Spinal cord (tissue), 9 donors: ENCODE measurements at regions not wholly inside any gene's neighbourhood (a gene's known extent, or its start where the extent isn't known, plus 50 kb on each side); places are given as distances from the start of the nearest gene placed in this dataset.
A peak's percentile ranks its signal among the peaks of the same experiment; 100 is the strongest.
"Not testable (repeated sequence)": the region's sequence is repeated elsewhere in the genome, so short reads cannot be mapped to it uniquely, and the experiment has no call there.

Experiments
- DNase-seq, 6 donors: peaks; one replicate each; pipeline versions ENCODE4 v3.0.0 to v3.0.0-alpha.2; 2013 to 2015; ENCODE audit warnings: low spot score in 6 of 6, low read depth in 4 of 6
- H3K27ac ChIP-seq: one replicate; pipeline ENCODE4 v1.5.1; 2013; ENCODE audit warnings: low read depth, low read length, control low read depth
- H3K27me3 ChIP-seq: one replicate; pipeline ENCODE4 v1.6.1; 2013; ENCODE audit warnings: low read length; ENCODE audit not compliant: control insufficient read depth, insufficient read depth
- H3K36me3 ChIP-seq: one replicate; pipeline ENCODE4 v1.6.1; 2013; ENCODE audit warnings: low read length; ENCODE audit not compliant: control insufficient read depth, insufficient read depth
- H3K4me1 ChIP-seq: one replicate; pipeline ENCODE4 v1.6.1; 2013; ENCODE audit warnings: low read length; ENCODE audit not compliant: control insufficient read depth, insufficient read depth
- H3K4me3 ChIP-seq: one replicate; pipeline ENCODE4 v1.5.1; 2013; ENCODE audit warnings: low read depth, low read length, control low read depth
- H3K9me3 ChIP-seq: one replicate; pipeline ENCODE4 v1.6.1; 2013; ENCODE audit warnings: low read length; ENCODE audit not compliant: control insufficient read depth, insufficient read depth
- WGBS: methylation state at CpG from one replicate; pipeline ENCODE4 v1.1.5; 2013; ENCODE audit warnings: missing lambda C conversion rate; ENCODE audit not compliant: insufficient coverage; 5-methylcytosine and 5-hydroxymethylcytosine counted together
- donor health status: healthy.

DNA sequence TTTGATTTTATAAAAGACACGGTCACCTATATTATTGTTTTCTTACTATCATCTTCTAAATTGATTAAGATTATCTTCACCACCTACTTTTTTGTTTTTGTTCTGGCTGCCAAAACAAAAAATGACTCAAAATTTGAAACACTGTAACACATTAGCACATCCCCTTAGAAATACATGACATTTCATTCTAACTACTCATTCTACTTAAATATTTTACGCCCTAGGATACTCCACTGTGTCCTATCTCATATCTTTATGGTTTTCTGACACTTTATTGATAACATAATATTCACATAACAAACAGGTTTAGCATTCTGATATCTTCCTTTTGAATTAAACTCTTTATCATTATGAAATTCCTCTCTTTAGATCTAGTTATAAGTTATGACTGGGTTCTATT, 656.2 kb downstream of the GBE1 start:
- H3K36me3 ChIP-seq = no peaks in the 10 kb centered on the region
- DNase-seq = no peak
- H3K9me3 ChIP-seq = no peaks in the 10 kb centered on the region
- H3K4me3 ChIP-seq = no peak overlapping the region
- H3K27ac ChIP-seq = no peak overlapping the region
- H3K27me3 ChIP-seq = no peaks in the 10 kb centered on the region
- 100% methylated on average over 1 of the region's 2 CpGs for WGBS
- H3K4me1 ChIP-seq = no peaks in the 10 kb centered on the region

DNA sequence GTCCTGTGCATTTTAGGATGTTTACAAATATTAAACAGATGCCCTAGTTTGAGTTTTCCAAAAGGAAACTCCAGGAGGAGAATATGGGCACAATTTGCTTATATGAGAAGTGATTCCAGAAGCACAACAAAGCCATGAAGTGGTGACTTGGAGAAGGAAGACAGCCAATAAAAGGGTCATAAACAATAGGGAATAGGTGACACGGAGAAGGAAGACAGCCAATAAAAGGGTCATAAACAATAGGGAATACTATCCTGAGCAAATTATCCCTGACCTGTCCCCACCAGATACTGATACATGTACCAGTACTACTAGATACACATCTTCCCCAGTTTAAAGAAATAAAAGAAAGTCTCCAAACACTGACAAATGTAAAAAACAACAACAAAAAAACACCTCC, 663.6 kb downstream of the GBE1 start:
- DNase-seq = no peak
- no peaks in the 10 kb centered on the region for H3K9me3 ChIP-seq
- H3K4me1 ChIP-seq = no peaks in the 10 kb centered on the region
- H3K27ac ChIP-seq = no peak overlapping the region
- no peaks in the 10 kb centered on the region for H3K36me3 ChIP-seq
- WGBS = 60% methylated on average over 1 of the region's 1 CpG
- H3K27me3 ChIP-seq = no peaks in the 10 kb centered on the region
- no peak overlapping the region for H3K4me3 ChIP-seq

DNA sequence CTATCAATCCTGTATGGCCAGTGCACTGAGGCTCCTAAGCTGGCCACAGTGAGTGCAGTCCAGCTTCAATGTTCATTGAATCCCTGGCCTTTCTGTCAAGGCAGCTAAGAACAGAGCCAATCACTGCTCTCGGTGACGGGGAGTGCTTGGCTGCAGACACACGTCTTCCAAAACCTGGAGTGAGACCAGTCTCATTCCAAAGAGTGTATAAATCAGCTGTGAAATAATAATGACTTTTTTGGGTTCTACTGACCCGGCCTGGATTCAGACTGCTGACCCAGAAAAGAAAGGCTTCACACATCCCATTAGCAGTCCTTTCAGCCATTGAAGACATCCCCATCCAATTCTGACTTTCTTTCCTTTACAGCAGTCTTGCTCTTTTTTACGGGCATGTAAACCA, 665.5 kb downstream of the GBE1 start:
- Histone ChIP-seq H3K36me3 (no peaks in the 10 kb centered on the region), H3K27ac (no peak overlapping the region), H3K4me3 (no peak overlapping the region), H3K9me3 (no peaks in the 10 kb centered on the region), H3K27me3 (no peaks in the 10 kb centered on the region), H3K4me1 (no peaks in the 10 kb centered on the region)
- 24% methylated on average over 5 of the region's 5 CpGs for WGBS
- DNase-seq = peak; percentile 23 to 78 (median 48)

DNA sequence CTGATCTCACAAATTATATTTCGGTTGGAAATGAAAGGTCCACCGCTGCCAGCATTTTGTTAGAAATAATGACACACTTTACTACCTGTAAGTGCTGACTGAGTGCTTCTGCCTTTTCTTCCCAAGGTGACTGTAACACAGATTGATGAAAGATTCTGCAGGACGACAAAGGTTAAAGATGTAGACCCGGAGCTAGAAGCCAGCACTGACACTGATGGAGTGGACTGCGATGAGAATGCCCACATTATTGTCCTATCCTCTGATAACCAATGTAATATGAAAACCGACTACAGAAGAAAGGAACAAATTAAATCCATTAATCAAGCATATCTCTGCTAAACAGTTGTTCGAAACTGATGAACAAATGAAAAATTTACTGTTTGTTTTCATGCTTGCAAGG, 666.5 kb downstream of the GBE1 start:
- no peak overlapping the region for H3K27ac ChIP-seq
- H3K9me3 ChIP-seq = no peaks in the 10 kb centered on the region
- DNase-seq = peak in 1 of 6 donors; percentile 72
- H3K36me3 ChIP-seq = no peaks in the 10 kb centered on the region
- H3K27me3 ChIP-seq = no peaks in the 10 kb centered on the region
- H3K4me1 ChIP-seq = no peaks in the 10 kb centered on the region
- no peak overlapping the region for H3K4me3 ChIP-seq
- WGBS = 68% methylated on average over 2 of the region's 7 CpGs

DNA sequence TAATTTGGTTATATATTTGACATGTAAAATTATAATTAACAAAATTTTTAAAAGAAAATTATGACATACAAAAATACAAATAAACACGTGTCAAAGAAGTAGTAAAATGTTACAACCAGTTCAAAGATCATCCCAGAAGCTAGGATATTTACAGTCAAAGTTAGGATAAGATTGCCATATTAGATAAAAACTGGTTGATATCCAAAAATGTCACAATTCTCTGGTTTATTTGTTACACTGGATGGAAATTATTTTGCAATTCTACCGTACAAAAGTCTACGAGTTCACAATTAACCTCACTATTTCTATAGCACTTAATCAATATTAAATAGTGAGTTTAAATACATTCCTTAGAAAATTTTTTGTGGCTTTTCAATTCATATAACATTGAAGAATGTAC, 673.8 kb downstream of the GBE1 start:
- H3K9me3 ChIP-seq = no peaks in the 10 kb centered on the region
- H3K27me3 ChIP-seq = no peaks in the 10 kb centered on the region
- no peaks in the 10 kb centered on the region for H3K4me1 ChIP-seq
- no peak overlapping the region for H3K4me3 ChIP-seq
- DNase-seq = no peak
- WGBS = no CpG with 5 or more reads among the region's 3 CpGs
- H3K27ac ChIP-seq = no peak overlapping the region
- H3K36me3 ChIP-seq = no peaks in the 10 kb centered on the region

DNA sequence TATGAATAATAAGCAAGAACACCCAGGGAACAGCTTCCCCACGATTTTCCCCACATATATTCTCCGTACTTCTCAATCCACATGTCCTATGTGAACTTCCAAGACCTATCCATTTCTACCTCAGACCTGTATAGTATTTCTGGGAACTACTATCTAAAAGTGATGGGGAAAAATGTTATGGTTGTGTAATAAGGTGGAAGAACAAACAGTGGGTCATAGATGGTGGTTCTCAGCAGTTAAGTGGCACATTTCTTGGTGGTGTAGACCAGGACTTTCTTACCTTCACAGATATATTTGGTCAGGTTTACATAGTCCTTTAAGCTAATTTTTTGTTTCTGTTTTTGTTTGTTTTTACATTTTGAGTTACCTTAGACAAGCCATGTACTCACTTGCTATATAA, 675.1 kb downstream of the GBE1 start:
- H3K9me3 ChIP-seq = no peaks in the 10 kb centered on the region
- WGBS = no CpG with 5 or more reads among the region's 2 CpGs
- no peaks in the 10 kb centered on the region for H3K4me1 ChIP-seq
- no peak overlapping the region for H3K27ac ChIP-seq
- no peak overlapping the region for H3K4me3 ChIP-seq
- DNase-seq = no peak
- H3K27me3 ChIP-seq = no peaks in the 10 kb centered on the region
- H3K36me3 ChIP-seq = no peaks in the 10 kb centered on the region

DNA sequence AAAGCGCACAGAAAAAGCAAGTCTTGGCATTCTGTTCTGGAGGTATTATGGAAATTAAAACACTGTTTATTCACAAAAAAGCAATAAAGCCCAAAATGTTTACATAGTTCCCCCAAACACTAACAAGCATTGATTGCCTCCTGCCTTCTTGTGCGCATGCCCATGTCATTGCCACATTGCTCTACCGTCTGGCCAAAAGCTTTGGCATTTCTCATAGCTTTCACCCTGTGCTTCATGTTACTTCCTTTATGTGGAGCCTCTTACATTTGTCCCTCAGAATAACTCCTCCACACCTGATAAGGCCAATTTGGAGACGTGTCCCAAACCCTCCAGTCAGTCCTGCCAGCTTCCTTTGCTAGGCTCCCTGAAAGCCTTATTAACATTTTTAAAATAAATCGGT, 680.8 kb downstream of the GBE1 start:
- WGBS = 86% methylated on average over 3 of the region's 5 CpGs
- H3K4me1 ChIP-seq = no peaks in the 10 kb centered on the region
- no peaks in the 10 kb centered on the region for H3K36me3 ChIP-seq
- no peaks in the 10 kb centered on the region for H3K27me3 ChIP-seq
- H3K9me3 ChIP-seq = no peaks in the 10 kb centered on the region
- no peak overlapping the region for H3K27ac ChIP-seq
- H3K4me3 ChIP-seq = no peak overlapping the region
- DNase-seq = no peak

DNA sequence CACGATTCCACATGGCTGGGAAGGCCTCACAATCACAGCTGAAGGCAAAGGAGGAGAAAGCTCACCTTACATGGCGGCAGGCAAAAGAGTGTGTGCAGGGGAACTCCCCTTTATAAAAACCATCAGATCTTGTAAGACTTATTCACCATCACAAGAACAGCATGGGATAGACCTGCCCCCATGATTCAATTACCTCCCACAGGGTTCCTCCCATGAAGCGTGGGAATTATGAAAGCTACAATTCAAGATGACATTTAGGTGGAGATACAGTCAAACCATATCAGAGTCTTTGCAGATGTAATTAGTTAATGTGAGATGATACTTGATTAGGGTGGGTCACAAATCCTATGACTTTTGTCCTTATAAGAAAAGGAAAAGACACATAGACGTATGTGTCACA, 688.9 kb downstream of the GBE1 start:
- H3K4me3 ChIP-seq = no peak overlapping the region
- 100% methylated on average over 2 of the region's 4 CpGs for WGBS
- no peaks in the 10 kb centered on the region for H3K4me1 ChIP-seq
- no peak for DNase-seq
- no peaks in the 10 kb centered on the region for H3K36me3 ChIP-seq
- H3K27ac ChIP-seq = no peak overlapping the region
- H3K27me3 ChIP-seq = no peaks in the 10 kb centered on the region
- no peaks in the 10 kb centered on the region for H3K9me3 ChIP-seq

DNA sequence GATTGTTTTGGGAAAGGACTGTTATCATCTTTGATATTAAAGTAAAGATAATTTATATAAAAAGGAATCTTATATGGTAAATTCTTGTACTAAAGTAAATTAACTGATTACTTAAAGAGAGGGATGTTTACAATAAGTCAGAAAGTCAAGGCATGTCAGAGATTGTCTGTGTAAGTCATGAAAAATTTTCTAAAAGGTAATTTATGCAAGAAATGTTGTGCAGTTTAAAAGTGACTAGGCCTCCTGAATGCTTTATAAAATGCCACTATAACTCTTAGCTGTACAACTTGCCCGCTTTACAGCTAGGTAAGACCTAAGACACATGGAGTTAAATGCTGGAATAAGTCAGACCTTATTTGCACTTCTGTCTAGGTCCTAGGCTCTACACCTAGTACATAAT, 692.9 kb downstream of the GBE1 start:
- Histone ChIP-seq H3K27ac (no peak overlapping the region), H3K27me3 (no peaks in the 10 kb centered on the region), H3K4me3 (no peak overlapping the region), H3K9me3 (no peaks in the 10 kb centered on the region), H3K36me3 (no peaks in the 10 kb centered on the region), H3K4me1 (no peaks in the 10 kb centered on the region)
- WGBS = no CpG with 5 or more reads among the region's 1 CpG
- no peak for DNase-seq

DNA sequence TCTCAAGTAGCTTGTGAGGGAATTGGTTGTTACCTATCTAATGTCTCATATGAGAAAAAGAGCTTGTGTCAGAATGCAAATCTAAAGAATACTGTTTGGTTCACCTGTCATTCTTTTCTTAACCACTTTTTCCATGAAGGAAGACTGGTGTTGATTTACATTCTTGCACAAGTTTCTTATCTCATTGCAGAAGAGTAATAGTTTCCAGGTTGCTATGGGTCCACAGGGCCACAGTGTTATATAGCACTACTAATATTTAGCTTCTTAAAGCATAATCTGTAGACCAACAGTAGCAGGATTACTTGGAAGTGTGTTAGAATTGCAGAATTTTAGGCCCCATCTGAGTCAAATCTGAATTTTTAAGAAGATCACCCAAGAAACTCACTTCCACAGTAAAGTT, 697.5 kb downstream of the GBE1 start:
- H3K36me3 ChIP-seq = no peaks in the 10 kb centered on the region
- H3K4me1 ChIP-seq = no peaks in the 10 kb centered on the region
- H3K9me3 ChIP-seq = no peaks in the 10 kb centered on the region
- no peak for DNase-seq
- no peak overlapping the region for H3K4me3 ChIP-seq
- H3K27me3 ChIP-seq = no peaks in the 10 kb centered on the region
- H3K27ac ChIP-seq = no peak overlapping the region

DNA sequence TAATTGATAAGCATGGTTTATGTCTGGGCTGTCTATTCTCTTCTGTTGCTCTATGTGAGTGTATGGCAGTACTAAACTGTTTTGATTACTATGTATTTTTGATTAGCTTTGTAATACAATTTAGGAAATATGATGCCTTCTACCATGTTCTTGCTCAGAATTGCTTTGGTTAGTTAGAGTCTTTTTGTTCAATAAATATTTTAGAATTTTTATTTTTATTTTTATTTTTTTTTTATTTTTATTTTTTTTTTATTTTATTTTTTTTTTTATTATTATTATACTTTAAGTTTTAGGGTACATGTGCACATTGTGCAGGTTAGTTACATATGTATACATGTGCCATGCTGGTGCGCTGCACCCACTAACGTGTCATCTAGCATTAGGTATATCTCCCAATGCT, 710.3 kb downstream of the GBE1 start:
- not testable (repeated sequence) for H3K9me3 ChIP-seq, DNase-seq, H3K36me3 ChIP-seq, H3K4me1 ChIP-seq, H3K27me3 ChIP-seq, H3K4me3 ChIP-seq, H3K27ac ChIP-seq
- whole genome bisulfite sequencing = no CpG with 5 or more reads among the region's 2 CpGs
